ENCODE measurements at regions not wholly inside any gene's neighbourhood (a gene's known extent, or its start where the extent isn't known, plus 50 kb on each side); places are given as distances from the start of the nearest gene placed in this dataset.

DNA sequence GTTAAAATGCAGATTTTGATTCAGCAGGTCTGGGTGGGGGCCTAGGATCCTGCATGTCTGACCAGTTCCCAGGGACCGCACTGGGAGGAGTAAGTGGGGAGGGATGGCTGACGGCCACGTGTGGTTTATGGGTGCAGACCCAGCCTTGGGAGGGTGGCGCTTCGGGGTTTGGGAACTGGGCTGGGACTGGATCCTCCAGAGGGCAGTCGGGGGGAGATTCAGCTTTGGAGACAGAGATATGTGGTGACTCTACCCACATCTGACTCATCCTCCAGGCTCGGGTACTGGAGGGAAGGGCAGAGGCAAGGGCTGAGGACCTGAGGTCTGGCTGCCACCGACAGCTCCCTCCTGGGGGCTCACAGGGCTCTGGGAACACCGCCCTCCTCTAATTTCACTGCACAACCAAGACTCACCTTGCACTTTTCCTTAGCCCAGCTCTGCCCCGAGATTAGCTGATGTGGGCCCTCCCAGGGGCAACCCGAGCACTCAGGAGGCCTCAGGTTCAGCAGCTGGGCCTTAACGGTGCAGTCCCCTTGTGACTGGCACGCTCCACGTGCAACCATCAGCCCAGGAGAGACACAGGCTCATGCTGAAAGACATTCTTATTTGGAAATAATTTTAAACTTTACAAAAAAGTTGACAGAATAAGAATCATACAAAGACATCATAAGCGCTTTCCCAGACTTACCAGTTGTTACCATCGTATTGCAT, 172.8 kb upstream of the PMEPA1 start:
- no peak overlapping the region for H3K27ac ChIP-seq (replicated peaks)
- TF ChIP-seq, protein P1, sequence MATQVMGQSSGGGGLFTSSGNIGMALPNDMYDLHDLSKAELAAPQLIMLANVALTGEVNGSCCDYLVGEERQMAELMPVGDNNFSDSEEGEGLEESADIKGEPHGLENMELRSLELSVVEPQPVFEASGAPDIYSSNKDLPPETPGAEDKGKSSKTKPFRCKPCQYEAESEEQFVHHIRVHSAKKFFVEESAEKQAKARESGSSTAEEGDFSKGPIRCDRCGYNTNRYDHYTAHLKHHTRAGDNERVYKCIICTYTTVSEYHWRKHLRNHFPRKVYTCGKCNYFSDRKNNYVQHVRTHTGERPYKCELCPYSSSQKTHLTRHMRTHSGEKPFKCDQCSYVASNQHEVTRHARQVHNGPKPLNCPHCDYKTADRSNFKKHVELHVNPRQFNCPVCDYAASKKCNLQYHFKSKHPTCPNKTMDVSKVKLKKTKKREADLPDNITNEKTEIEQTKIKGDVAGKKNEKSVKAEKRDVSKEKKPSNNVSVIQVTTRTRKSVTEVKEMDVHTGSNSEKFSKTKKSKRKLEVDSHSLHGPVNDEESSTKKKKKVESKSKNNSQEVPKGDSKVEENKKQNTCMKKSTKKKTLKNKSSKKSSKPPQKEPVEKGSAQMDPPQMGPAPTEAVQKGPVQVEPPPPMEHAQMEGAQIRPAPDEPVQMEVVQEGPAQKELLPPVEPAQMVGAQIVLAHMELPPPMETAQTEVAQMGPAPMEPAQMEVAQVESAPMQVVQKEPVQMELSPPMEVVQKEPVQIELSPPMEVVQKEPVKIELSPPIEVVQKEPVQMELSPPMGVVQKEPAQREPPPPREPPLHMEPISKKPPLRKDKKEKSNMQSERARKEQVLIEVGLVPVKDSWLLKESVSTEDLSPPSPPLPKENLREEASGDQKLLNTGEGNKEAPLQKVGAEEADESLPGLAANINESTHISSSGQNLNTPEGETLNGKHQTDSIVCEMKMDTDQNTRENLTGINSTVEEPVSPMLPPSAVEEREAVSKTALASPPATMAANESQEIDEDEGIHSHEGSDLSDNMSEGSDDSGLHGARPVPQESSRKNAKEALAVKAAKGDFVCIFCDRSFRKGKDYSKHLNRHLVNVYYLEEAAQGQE (IDR thresholded peaks at IDR 0.05; ENCODE audit: insufficient replicate concordance, low read depth) = no peak
- no peak for TF ChIP-seq SPI1 (IDR thresholded peaks at IDR 0.05; ENCODE audit: borderline replicate concordance, low read depth)
- TF ChIP-seq GABPA (IDR thresholded peaks at IDR 0.05; ENCODE audit: low read depth) = no peak
- TF ChIP-seq, protein P2, sequence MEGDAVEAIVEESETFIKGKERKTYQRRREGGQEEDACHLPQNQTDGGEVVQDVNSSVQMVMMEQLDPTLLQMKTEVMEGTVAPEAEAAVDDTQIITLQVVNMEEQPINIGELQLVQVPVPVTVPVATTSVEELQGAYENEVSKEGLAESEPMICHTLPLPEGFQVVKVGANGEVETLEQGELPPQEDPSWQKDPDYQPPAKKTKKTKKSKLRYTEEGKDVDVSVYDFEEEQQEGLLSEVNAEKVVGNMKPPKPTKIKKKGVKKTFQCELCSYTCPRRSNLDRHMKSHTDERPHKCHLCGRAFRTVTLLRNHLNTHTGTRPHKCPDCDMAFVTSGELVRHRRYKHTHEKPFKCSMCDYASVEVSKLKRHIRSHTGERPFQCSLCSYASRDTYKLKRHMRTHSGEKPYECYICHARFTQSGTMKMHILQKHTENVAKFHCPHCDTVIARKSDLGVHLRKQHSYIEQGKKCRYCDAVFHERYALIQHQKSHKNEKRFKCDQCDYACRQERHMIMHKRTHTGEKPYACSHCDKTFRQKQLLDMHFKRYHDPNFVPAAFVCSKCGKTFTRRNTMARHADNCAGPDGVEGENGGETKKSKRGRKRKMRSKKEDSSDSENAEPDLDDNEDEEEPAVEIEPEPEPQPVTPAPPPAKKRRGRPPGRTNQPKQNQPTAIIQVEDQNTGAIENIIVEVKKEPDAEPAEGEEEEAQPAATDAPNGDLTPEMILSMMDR (IDR thresholded peaks at IDR 0.05; ENCODE audit: insufficient read depth, low read length) = no peak
- no peak for TF ChIP-seq POLR2AphosphoS5 (IDR thresholded peaks at IDR 0.05; ENCODE audit: low read depth)
- DNase-seq (ENCODE audit: low read depth in 1 of 2, low spot score in 1 of 2) = no peak
- no peak overlapping the region for H3K4me3 ChIP-seq (replicated peaks; ENCODE audit: insufficient read depth, low read length)
- H3K27me3 ChIP-seq (ENCODE audit: insufficient read depth, poor library complexity, severe bottlenecking) = no peaks in the 10 kb centered on the region

DNA sequence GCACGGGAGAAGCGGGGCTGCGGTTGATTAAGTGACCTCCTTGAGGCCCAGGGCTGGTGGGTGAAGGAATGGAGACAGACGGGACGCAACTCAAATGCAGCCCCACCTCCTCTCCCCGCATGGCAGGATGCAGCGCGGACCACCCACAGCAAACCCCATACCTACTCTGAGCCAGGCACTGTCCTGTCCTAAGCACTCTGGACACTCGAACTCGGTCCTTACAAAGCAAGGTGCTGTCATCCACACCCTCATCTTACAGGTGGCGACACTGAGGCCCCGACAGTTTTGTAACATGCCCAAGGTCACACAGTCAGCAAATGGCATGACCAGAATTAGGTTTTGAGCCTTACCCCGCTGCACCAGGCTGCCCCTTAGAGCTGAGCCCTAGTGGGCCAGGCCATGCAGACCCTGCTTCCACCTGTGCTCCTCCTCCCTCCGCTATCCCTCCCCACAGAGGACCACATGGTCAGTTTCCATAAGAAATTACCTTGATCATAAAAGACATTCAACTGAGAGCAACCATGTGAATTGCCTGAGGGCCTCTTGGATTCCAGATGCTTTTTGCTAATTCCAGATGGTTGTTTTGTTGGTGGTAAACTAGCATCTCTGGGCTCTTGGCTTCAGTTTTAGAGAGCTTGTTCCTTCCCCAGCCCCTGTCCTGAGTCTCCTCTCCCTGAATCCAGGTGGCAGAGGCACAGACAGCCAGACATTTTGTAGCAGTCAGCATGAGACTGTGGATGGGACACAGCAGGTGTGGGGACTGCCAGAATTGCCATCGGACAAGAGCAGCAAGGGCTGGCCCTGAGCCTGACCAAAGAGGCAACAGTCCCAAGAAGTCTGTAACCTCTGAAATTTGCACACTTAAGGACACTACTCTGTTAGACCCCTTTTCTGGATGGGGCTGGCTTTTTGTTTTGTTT, 171.9 kb upstream of the PMEPA1 start:
- Histone ChIP-seq H3K27ac (replicated peaks) (no peak overlapping the region), H3K27me3 (ENCODE audit: insufficient read depth, poor library complexity, severe bottlenecking) (no peaks in the 10 kb centered on the region), H3K4me3 (replicated peaks; ENCODE audit: insufficient read depth, low read length) (no peak overlapping the region)
- no peak for DNase-seq (ENCODE audit: low read depth in 1 of 2, low spot score in 1 of 2)
- TF ChIP-seq POLR2AphosphoS5 (IDR thresholded peaks at IDR 0.05; ENCODE audit: low read depth) = no peak
- no peak for TF ChIP-seq SPI1 (IDR thresholded peaks at IDR 0.05; ENCODE audit: borderline replicate concordance, low read depth)
- TF ChIP-seq, protein P2 (IDR thresholded peaks at IDR 0.05; ENCODE audit: insufficient read depth, low read length) = no peak
- no peak for TF ChIP-seq GABPA (IDR thresholded peaks at IDR 0.05; ENCODE audit: low read depth)
- TF ChIP-seq, protein P1 (IDR thresholded peaks at IDR 0.05; ENCODE audit: insufficient replicate concordance, low read depth) = no peak

DNA sequence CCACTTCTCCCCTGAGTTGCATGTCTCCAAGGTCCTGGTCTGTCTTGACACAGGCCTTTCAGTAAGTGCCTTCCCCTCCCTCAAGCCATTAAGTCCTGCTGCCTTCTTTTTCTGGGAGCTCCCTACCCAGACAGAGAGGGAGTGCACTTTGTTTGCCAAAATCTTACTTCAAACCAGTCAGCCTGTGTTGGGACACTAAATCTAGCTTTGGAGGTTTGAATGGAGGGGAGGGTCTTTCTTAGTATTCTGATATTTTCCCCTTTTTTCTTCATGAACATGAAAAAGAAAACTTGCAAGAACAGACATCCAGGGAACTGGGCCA, 170.7 kb upstream of the PMEPA1 start:
- DNase-seq (ENCODE audit: low read depth in 1 of 2, low spot score in 1 of 2) = no peak
- no peak overlapping the region for H3K4me3 ChIP-seq (replicated peaks; ENCODE audit: insufficient read depth, low read length)
- H3K27ac ChIP-seq (replicated peaks) = no peak overlapping the region
- H3K27me3 ChIP-seq (ENCODE audit: insufficient read depth, poor library complexity, severe bottlenecking) = no peaks in the 10 kb centered on the region
- TF ChIP-seq, protein P1 (IDR thresholded peaks at IDR 0.05; ENCODE audit: insufficient replicate concordance, low read depth) = no peak
- no peak for TF ChIP-seq GABPA (IDR thresholded peaks at IDR 0.05; ENCODE audit: low read depth)
- TF ChIP-seq, protein P2 (IDR thresholded peaks at IDR 0.05; ENCODE audit: insufficient read depth, low read length) = no peak
- TF ChIP-seq POLR2AphosphoS5 (IDR thresholded peaks at IDR 0.05; ENCODE audit: low read depth) = no peak
- TF ChIP-seq SPI1 (IDR thresholded peaks at IDR 0.05; ENCODE audit: borderline replicate concordance, low read depth) = no peak
